OCI-LY7 (cell line): ENCODE measurements at regions not wholly inside any gene's neighbourhood (a gene's known extent, or its start where the extent isn't known, plus 50 kb on each side); places are given as distances from the start of the nearest gene placed in this dataset.

Source experiments
- EZH2phosphoT487 ChIP-seq: fragments of 200-600 bp; sonication (generic); IDR thresholded peaks from 2 replicates; pipeline ENCODE4 v1.6.1; 2018; ENCODE audit warnings: low read depth, borderline replicate concordance, mild to moderate bottlenecking, mixed run types, antibody characterized with exemption, low read length, moderate library complexity, mixed read lengths
- TF ChIP-seq, protein P1 (sequence below): fragments of 200-600 bp; sonication (generic); conservative IDR thresholded peaks from 2 replicates; pipeline ENCODE4 v1.5.1; 2014; ENCODE audit warnings: mild to moderate bottlenecking, antibody characterized with exemption, low read length, moderate library complexity, mixed read lengths

DNA sequence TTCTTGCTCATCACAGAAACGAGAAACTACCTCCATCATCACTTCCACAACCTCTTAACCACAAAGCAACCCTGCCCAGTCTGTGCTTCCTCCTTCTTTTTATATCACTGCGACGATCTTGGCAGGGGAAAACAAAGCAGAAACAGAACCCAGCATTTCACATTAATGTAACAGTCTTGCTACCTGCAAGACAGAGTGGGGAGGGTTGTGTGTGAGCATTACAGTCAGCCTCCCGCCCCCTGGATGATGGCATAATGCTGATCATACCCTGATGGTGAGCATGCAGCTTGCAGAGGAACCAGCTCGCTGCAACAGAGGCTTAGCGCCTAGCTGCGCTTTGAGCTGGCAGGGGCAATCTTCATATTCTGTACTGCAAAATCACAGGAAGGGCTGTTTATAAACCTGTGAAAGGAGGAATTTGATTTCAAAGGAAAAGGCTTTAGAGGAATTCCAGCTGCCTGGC is 376.1 kb downstream of the IRS1 start:
- TF ChIP-seq, protein P1, sequence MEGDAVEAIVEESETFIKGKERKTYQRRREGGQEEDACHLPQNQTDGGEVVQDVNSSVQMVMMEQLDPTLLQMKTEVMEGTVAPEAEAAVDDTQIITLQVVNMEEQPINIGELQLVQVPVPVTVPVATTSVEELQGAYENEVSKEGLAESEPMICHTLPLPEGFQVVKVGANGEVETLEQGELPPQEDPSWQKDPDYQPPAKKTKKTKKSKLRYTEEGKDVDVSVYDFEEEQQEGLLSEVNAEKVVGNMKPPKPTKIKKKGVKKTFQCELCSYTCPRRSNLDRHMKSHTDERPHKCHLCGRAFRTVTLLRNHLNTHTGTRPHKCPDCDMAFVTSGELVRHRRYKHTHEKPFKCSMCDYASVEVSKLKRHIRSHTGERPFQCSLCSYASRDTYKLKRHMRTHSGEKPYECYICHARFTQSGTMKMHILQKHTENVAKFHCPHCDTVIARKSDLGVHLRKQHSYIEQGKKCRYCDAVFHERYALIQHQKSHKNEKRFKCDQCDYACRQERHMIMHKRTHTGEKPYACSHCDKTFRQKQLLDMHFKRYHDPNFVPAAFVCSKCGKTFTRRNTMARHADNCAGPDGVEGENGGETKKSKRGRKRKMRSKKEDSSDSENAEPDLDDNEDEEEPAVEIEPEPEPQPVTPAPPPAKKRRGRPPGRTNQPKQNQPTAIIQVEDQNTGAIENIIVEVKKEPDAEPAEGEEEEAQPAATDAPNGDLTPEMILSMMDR = no peak
- no peak for TF ChIP-seq EZH2phosphoT487
